Neural crest cell (in vitro differentiated cells): ENCODE measurements at regions not wholly inside any gene's neighbourhood (a gene's known extent, or its start where the extent isn't known, plus 50 kb on each side); places are given as distances from the start of the nearest gene placed in this dataset.
"Not testable (repeated sequence)": the region's sequence is repeated elsewhere in the genome, so short reads cannot be mapped to it uniquely, and the experiment has no call there.

ENCODE experiments used
- DNase-seq: peaks from one replicate; pipeline ENCODE4 v3.0.0; 2021; ENCODE audit warnings: low read depth, mixed read lengths, low spot score
- H3K27ac Mint-ChIP-seq: one replicate; pipeline ENCODE4 v1.8.0; 2021; ENCODE audit warnings: mild to moderate bottlenecking, mixed read lengths; ENCODE audit not compliant: unreplicated experiment
- H3K27me3 Mint-ChIP-seq: 2 replicates; pipeline ENCODE4 v1.8.0; 2021; ENCODE audit warnings: low read depth, mild to moderate bottlenecking, mixed read lengths
- H3K36me3 Mint-ChIP-seq: 2 replicates; pipeline ENCODE4 v1.8.0; 2021; ENCODE audit warnings: low read depth, mild to moderate bottlenecking, mixed read lengths
- H3K4me1 Mint-ChIP-seq: 2 replicates; pipeline ENCODE4 v1.8.0; 2021; ENCODE audit warnings: mixed read lengths
- H3K4me3 Mint-ChIP-seq: one replicate; pipeline ENCODE4 v1.8.0; 2021; ENCODE audit warnings: mild to moderate bottlenecking, mixed read lengths
- H3K9me3 Mint-ChIP-seq: 2 replicates; pipeline ENCODE4 v1.8.0; 2021; ENCODE audit warnings: mixed read lengths
- CTCF ChIP-seq: fragments of 200-600 bp; sonication (generic); conservative IDR thresholded peaks from 2 replicates; pipeline ENCODE4 v1.5.0; 2021; ENCODE audit warnings: antibody characterized with exemption, mild to moderate bottlenecking

GRCh38 chr3:110618512-110619226, 452.9 kb upstream of the NECTIN3 start:
- DNase-seq = no peak
- no peak for TF ChIP-seq CTCF
- Mint-ChIP-seq H3K27ac (no peak overlapping the region), H3K36me3 (no peaks in the 10 kb centered on the region), H3K4me3 (no peak overlapping the region), H3K4me1 (no peaks in the 10 kb centered on the region), H3K27me3 (no peaks in the 10 kb centered on the region), H3K9me3 (no peaks in the 10 kb centered on the region)

- DNase-seq = no peak
- no peak overlapping the region for H3K4me3 Mint-ChIP-seq
- TF ChIP-seq CTCF = no peak
- no peaks in the 10 kb centered on the region for H3K9me3 Mint-ChIP-seq
- H3K27ac Mint-ChIP-seq = no peak overlapping the region
- H3K27me3 Mint-ChIP-seq = no peaks in the 10 kb centered on the region
- no peaks in the 10 kb centered on the region for H3K36me3 Mint-ChIP-seq
- H3K4me1 Mint-ChIP-seq = peaks cover under 1% of the 10 kb centered on the region
Observed at GRCh38 chr3:110620118-110620517, 451.5 kb upstream of the NECTIN3 start.

- Mint-ChIP-seq H3K9me3 (no peaks in the 10 kb centered on the region), H3K27me3 (no peaks in the 10 kb centered on the region), H3K27ac (no peak overlapping the region), H3K4me3 (no peak overlapping the region), H3K4me1 (peaks cover 8% of the 10 kb centered on the region), H3K36me3 (no peaks in the 10 kb centered on the region)
- no peak for DNase-seq
- no peak for TF ChIP-seq CTCF
Observed at GRCh38 chr3:110623571-110623970, 448.0 kb upstream of the NECTIN3 start.

GRCh38 chr3:110624576-110624975, 447.0 kb upstream of the NECTIN3 start:
- no peak overlapping the region for H3K4me3 Mint-ChIP-seq
- no peak for DNase-seq
- H3K9me3 Mint-ChIP-seq = no peaks in the 10 kb centered on the region
- H3K27ac Mint-ChIP-seq = no peak overlapping the region
- peaks cover 8% of the 10 kb centered on the region for H3K4me1 Mint-ChIP-seq
- TF ChIP-seq CTCF = no peak
- no peaks in the 10 kb centered on the region for H3K27me3 Mint-ChIP-seq
- H3K36me3 Mint-ChIP-seq = no peaks in the 10 kb centered on the region

GRCh38 chr3:110625201-110625747, 446.3 kb upstream of the NECTIN3 start:
- no peaks in the 10 kb centered on the region for H3K27me3 Mint-ChIP-seq
- no peaks in the 10 kb centered on the region for H3K36me3 Mint-ChIP-seq
- no peaks in the 10 kb centered on the region for H3K9me3 Mint-ChIP-seq
- no peak for DNase-seq
- no peak for TF ChIP-seq CTCF
- peaks cover 8% of the 10 kb centered on the region for H3K4me1 Mint-ChIP-seq
- no peak overlapping the region for H3K4me3 Mint-ChIP-seq
- no peak overlapping the region for H3K27ac Mint-ChIP-seq

- not testable (repeated sequence) for H3K27ac Mint-ChIP-seq, H3K27me3 Mint-ChIP-seq, DNase-seq, H3K4me3 Mint-ChIP-seq, H3K36me3 Mint-ChIP-seq, H3K9me3 Mint-ChIP-seq
- peaks cover 19% of the 10 kb centered on the region for H3K4me1 Mint-ChIP-seq
Observed at GRCh38 chr3:110626652-110627111, 444.9 kb upstream of the NECTIN3 start.
